Liver (tissue), 8 donors: ENCODE measurements at regions not wholly inside any gene's neighbourhood (a gene's known extent, or its start where the extent isn't known, plus 50 kb on each side); places are given as distances from the start of the nearest gene placed in this dataset.

Source experiments
- DNase-seq: peaks from one replicate; pipeline ENCODE4 v3.0.0-alpha.2; 2017; ENCODE audit warnings: low spot score
- H3K27ac ChIP-seq, 2 donors: one replicate each; pipeline ENCODE4 v1.7.0; 2013; ENCODE audit warnings: inconsistent platforms in 2 of 2, low read length in 2 of 2, control low read depth in 1 of 2, low read depth in 1 of 2, mild to moderate bottlenecking in 1 of 2
- H3K27me3 ChIP-seq, 4 donors: one replicate each; pipeline versions ENCODE4 v1.6.1 to v1.7.0; 2013; ENCODE audit warnings: low read length in 3 of 4, inconsistent platforms in 1 of 4, mild to moderate bottlenecking in 1 of 4, moderate library complexity in 1 of 4; ENCODE audit not compliant: control insufficient read depth in 4 of 4, insufficient read depth in 4 of 4
- H3K36me3 ChIP-seq, 4 donors: one replicate each; pipeline versions ENCODE4 v1.6.1 to v1.7.0; 2013; ENCODE audit warnings: low read length in 3 of 4, mild to moderate bottlenecking in 3 of 4, low read depth in 1 of 4, moderate library complexity in 1 of 4; ENCODE audit not compliant: control insufficient read depth in 4 of 4, insufficient read depth in 3 of 4
- H3K4me1 ChIP-seq, 4 donors: one replicate each; pipeline versions ENCODE4 v1.6.1 to v1.7.0; 2013; ENCODE audit warnings: low read length in 3 of 4, mild to moderate bottlenecking in 3 of 4, moderate library complexity in 1 of 4; ENCODE audit not compliant: control insufficient read depth in 4 of 4, insufficient read depth in 4 of 4
- H3K4me3 ChIP-seq, 3 donors: one replicate each; pipeline versions ENCODE4 v1.6.1 to v1.7.0; 2013; ENCODE audit warnings: low read length in 3 of 3, control low read depth in 1 of 3, low read depth in 1 of 3, mild to moderate bottlenecking in 1 of 3
- H3K9ac ChIP-seq, 2 donors: one replicate each; pipeline ENCODE4 v1.7.0; 2013; ENCODE audit warnings: low read length in 2 of 2, mild to moderate bottlenecking in 2 of 2, moderate library complexity in 2 of 2, control low read depth in 1 of 2, low read depth in 1 of 2
- H3K9me3 ChIP-seq, 4 donors: one replicate each; pipeline versions ENCODE4 v1.6.1 to v1.7.0; 2013; ENCODE audit warnings: low read length in 3 of 4; ENCODE audit not compliant: control insufficient read depth in 4 of 4
- ATF3 ChIP-seq: IDR thresholded peaks from 2 replicates; pipeline ENCODE4 v1.6.1; 2016; ENCODE audit warnings: antibody characterized with exemption
- CTCF ChIP-seq: fragments of 150-350 bp; IDR thresholded peaks from 2 replicates; pipeline ENCODE4 v1.5.1; 2017; ENCODE audit warnings: improper control_type of control experiment, low read depth, low read length; ENCODE audit not compliant: missing input control
- EGR1 ChIP-seq, 2 donors: IDR thresholded peaks; 2 replicates each; pipeline ENCODE4 v1.6.1; 2016 to 2018; ENCODE audit warnings: antibody characterized with exemption in 2 of 2, low read depth in 2 of 2
- FOXA1 ChIP-seq: IDR thresholded peaks from 2 replicates; pipeline ENCODE4 v1.6.1; 2016; ENCODE audit warnings: antibody characterized with exemption
- FOXA2 ChIP-seq: IDR thresholded peaks from 2 replicates; pipeline ENCODE4 v1.6.1; 2016; ENCODE audit warnings: antibody characterized with exemption
- HNF4A ChIP-seq, 2 donors: conservative IDR thresholded peaks; 2 replicates each; pipeline ENCODE4 v1.6.1; 2016; ENCODE audit warnings: antibody characterized with exemption in 2 of 2, mild to moderate bottlenecking in 2 of 2
- HNF4G ChIP-seq: IDR thresholded peaks from 2 replicates; pipeline ENCODE4 v1.6.1; 2016; ENCODE audit warnings: antibody characterized with exemption
- NR2F2 ChIP-seq: IDR thresholded peaks from 2 replicates; pipeline ENCODE4 v1.6.1; 2016; ENCODE audit warnings: antibody characterized with exemption
- RAD21 ChIP-seq, 2 donors: IDR thresholded peaks; 2 replicates each; pipeline ENCODE4 v1.6.1; 2016; ENCODE audit warnings: antibody characterized with exemption in 2 of 2, mild to moderate bottlenecking in 2 of 2
- REST ChIP-seq: IDR thresholded peaks from 2 replicates; pipeline ENCODE4 v1.6.1; 2016; ENCODE audit warnings: antibody characterized with exemption, mild to moderate bottlenecking
- RXRA ChIP-seq, 2 donors: IDR thresholded peaks; 2 replicates each; pipeline ENCODE4 v1.6.1; 2017 to 2018; ENCODE audit warnings: antibody characterized with exemption in 2 of 2, mild to moderate bottlenecking in 1 of 2
- TAF1 ChIP-seq: conservative IDR thresholded peaks from 2 replicates; pipeline ENCODE4 v1.6.1; 2016; ENCODE audit warnings: antibody characterized with exemption, mild to moderate bottlenecking
- YY1 ChIP-seq: IDR thresholded peaks from 2 replicates; pipeline ENCODE4 v1.6.1; 2016; ENCODE audit warnings: antibody characterized with exemption, mild to moderate bottlenecking
- ZBTB33 ChIP-seq: IDR thresholded peaks from 2 replicates; pipeline ENCODE4 v1.6.1; 2016; ENCODE audit warnings: antibody characterized with exemption
- WGBS: extraction: QIAGEN DNeasy Blood & Tissue Kit; methylation state at CpG from one replicate; pipeline ENCODE4 v1.1.7; 2013; 5-methylcytosine and 5-hydroxymethylcytosine counted together
- TF ChIP-seq, protein P1 (sequence below): IDR thresholded peaks from 2 replicates; pipeline ENCODE4 v1.6.1; 2016; ENCODE audit warnings: antibody characterized with exemption
- donor health status: healthy.
- donor health status: healthy.
- donor health status: healthy.
- donor health status: healthy.
- donor health status: healthy.

GRCh38 chr7:121510302-121510701 lies 114.2 kb upstream of the FAM3C start:
- TF ChIP-seq TAF1: no peak
- TF ChIP-seq ZBTB33: no peak
- TF ChIP-seq NR2F2: no peak
- TF ChIP-seq CTCF: peak; percentile 7
- peak; percentile 54 to 63 for TF ChIP-seq RAD21 (IDR thresholded peaks at IDR 0.05)
- TF ChIP-seq RXRA (IDR thresholded peaks at IDR 0.05): no peak
- no peak for TF ChIP-seq REST
- no peak for TF ChIP-seq FOXA1
- no peak for TF ChIP-seq YY1
- Histone ChIP-seq H3K27me3 (no peaks in the 10 kb centered on the region), H3K9ac (no peak overlapping the region), H3K4me3 (no peak overlapping the region), H3K9me3 (peaks cover 2 to 24% (median 12%) of the 10 kb centered on the region in 4 donors), H3K27ac (no peak overlapping the region), H3K36me3 (no peaks in the 10 kb centered on the region), H3K4me1 (no peaks in the 10 kb centered on the region)
- 93% methylated on average over 2 of the region's 2 CpGs for WGBS
- no peak for DNase-seq

DNA sequence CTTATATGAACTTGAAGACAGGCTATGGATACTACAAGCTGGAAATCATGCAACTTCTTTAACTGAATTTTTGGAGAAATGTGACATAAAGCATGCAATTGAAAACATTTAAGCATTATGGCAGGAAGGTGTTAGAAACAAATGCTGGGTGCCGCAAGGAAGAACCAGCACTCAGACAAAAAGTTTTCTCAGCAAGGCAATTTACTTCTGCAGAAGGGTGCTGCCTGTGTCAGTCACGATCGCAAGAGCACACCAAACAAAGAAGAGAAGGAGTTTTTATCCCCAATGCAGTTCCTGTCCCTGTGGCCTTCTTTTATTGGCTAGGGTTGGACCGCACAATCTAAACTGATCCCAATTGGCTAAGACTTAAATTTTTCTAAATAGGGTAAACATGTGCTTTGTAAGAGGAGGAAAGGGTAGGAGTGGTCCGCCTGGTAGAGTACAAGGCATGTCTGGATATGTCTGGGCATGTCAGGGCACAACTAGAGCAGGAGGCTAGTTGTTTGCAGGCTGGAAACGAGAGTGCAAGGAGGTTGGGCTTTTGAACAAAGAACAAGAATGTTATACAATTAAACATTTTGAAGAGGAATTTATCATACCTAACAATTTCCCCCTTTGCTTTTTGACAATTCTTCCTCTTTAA lies 109.6 kb upstream of the FAM3C start:
- Histone ChIP-seq H3K9me3 (peaks cover 6 to 26% (median 11%) of the 10 kb centered on the region in 4 donors), H3K4me1 (no peaks in the 10 kb centered on the region), H3K27ac (no peak overlapping the region), H3K9ac (no peak overlapping the region), H3K36me3 (no peaks in the 10 kb centered on the region), H3K4me3 (no peak overlapping the region), H3K27me3 (no peaks in the 10 kb centered on the region)
- no peak for DNase-seq
- WGBS: 57% methylated on average over 6 of the region's 6 CpGs
- no peak for TF ChIP-seq TAF1
- TF ChIP-seq, protein P1, sequence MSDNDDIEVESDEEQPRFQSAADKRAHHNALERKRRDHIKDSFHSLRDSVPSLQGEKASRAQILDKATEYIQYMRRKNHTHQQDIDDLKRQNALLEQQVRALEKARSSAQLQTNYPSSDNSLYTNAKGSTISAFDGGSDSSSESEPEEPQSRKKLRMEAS: no peak
- no peak for TF ChIP-seq REST
- no peak for TF ChIP-seq HNF4A (conservative IDR thresholded peaks at IDR 0.05)
- no peak for TF ChIP-seq FOXA1
- TF ChIP-seq FOXA2: no peak
- no peak for TF ChIP-seq YY1
- no peak for TF ChIP-seq ATF3
- TF ChIP-seq HNF4G: no peak
- no peak for TF ChIP-seq EGR1 (IDR thresholded peaks at IDR 0.05; ENCODE audit: low read depth in 2 of 2)
- no peak for TF ChIP-seq NR2F2
